ENCODE measurements at regions not wholly inside any gene's neighbourhood (a gene's known extent, or its start where the extent isn't known, plus 50 kb on each side); places are given as distances from the start of the nearest gene placed in this dataset.
"Not testable (repeated sequence)": the region's sequence is repeated elsewhere in the genome, so short reads cannot be mapped to it uniquely, and the experiment has no call there.

GRCh38 chr2:236915726-236916125 is 170.0 kb upstream of the COPS8 start:
- CTCF ChIA-PET = no interaction called here
- no peak for DNase-seq (ENCODE audit: extremely low spot score)
- TF ChIP-seq NFRKB (IDR thresholded peaks at IDR 0.05) (no peak), ZNF384 (IDR thresholded peaks at IDR 0.05) (no peak), FOXA1 (IDR thresholded peaks at IDR 0.05) (no peak)
- POLR2A ChIA-PET = no interaction called here

- CTCF ChIA-PET = no interaction called here
- POLR2A ChIA-PET = no interaction called here
- TF ChIP-seq SUZ12 (IDR thresholded peaks at IDR 0.05) (no peak), L3MBTL2 (conservative IDR thresholded peaks at IDR 0.05) (no peak), HDGF (IDR thresholded peaks at IDR 0.05; ENCODE audit: borderline replicate concordance) (no peak), PKNOX1 (IDR thresholded peaks at IDR 0.05) (no peak), CTBP1 (IDR thresholded peaks at IDR 0.05; ENCODE audit: borderline replicate concordance) (no peak), ARNT (IDR thresholded peaks at IDR 0.05) (no peak), FOXM1 (IDR thresholded peaks at IDR 0.05; ENCODE audit: borderline replicate concordance) (no peak), BHLHE40 (IDR thresholded peaks at IDR 0.05; ENCODE audit: borderline replicate concordance) (no peak), NFRKB (IDR thresholded peaks at IDR 0.05) (no peak), FOXK2 (IDR thresholded peaks at IDR 0.05) (no peak), ELF4 (IDR thresholded peaks at IDR 0.05) (no peak), SP1 (IDR thresholded peaks at IDR 0.05) (no peak), FOXA1 (IDR thresholded peaks at IDR 0.05) (no peak), ZNF384 (IDR thresholded peaks at IDR 0.05) (no peak), TARDBP (IDR thresholded peaks at IDR 0.05) (no peak), LEF1 (IDR thresholded peaks at IDR 0.05; ENCODE audit: borderline replicate concordance) (no peak)
- DNase-seq (ENCODE audit: extremely low spot score) = no peak
Measured at GRCh38 chr2:236916181-236916580, 169.5 kb upstream of the COPS8 start.

DNA sequence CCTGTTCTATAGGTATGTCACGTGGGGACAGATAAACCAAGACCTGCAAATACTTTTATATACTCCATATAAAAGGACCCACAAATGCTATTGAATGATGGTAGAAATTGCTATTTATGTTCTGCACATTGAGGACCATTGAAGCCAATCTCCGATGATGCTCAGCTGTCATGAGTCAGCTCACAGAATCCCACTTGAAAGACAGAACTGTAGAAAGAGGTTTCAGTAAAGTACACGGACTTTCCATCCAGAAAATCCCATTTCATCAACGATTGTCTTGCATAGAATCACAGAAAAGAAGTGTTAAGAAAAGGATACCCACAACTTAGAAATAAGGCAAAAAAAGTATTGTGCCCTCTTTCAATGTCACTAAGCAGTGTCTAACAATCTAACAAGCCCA is 169.0 kb upstream of the COPS8 start:
- DNase-seq (ENCODE audit: extremely low spot score) = no peak
- TF ChIP-seq FOXM1 (IDR thresholded peaks at IDR 0.05; ENCODE audit: borderline replicate concordance) = no peak
- no peak for TF ChIP-seq CTBP1 (IDR thresholded peaks at IDR 0.05; ENCODE audit: borderline replicate concordance)
- no peak for TF ChIP-seq NFRKB (IDR thresholded peaks at IDR 0.05)
- no peak for TF ChIP-seq LEF1 (IDR thresholded peaks at IDR 0.05; ENCODE audit: borderline replicate concordance)
- no peak for TF ChIP-seq TARDBP (IDR thresholded peaks at IDR 0.05)
- no peak for TF ChIP-seq BHLHE40 (IDR thresholded peaks at IDR 0.05; ENCODE audit: borderline replicate concordance)
- no peak for TF ChIP-seq SP1 (IDR thresholded peaks at IDR 0.05)
- TF ChIP-seq FOXA1 (IDR thresholded peaks at IDR 0.05) = no peak
- TF ChIP-seq ELF4 (IDR thresholded peaks at IDR 0.05) = no peak
- TF ChIP-seq L3MBTL2 (conservative IDR thresholded peaks at IDR 0.05) = no peak
- TF ChIP-seq SUZ12 (IDR thresholded peaks at IDR 0.05) = no peak
- no peak for TF ChIP-seq ZNF384 (IDR thresholded peaks at IDR 0.05)
- no peak for TF ChIP-seq PKNOX1 (IDR thresholded peaks at IDR 0.05)
- no peak for TF ChIP-seq FOXK2 (IDR thresholded peaks at IDR 0.05)
- no peak for TF ChIP-seq ARNT (IDR thresholded peaks at IDR 0.05)
- TF ChIP-seq HDGF (IDR thresholded peaks at IDR 0.05; ENCODE audit: borderline replicate concordance) = no peak
- POLR2A ChIA-PET = no interaction called here
- CTCF ChIA-PET = no interaction called here

- ChIA-PET CTCF (no interaction called here), POLR2A (no interaction called here)
- TF ChIP-seq HDGF (IDR thresholded peaks at IDR 0.05; ENCODE audit: borderline replicate concordance) = no peak
- no peak for TF ChIP-seq ELF4 (IDR thresholded peaks at IDR 0.05)
- DNase-seq (ENCODE audit: extremely low spot score) = no peak
Measured at GRCh38 chr2:236917164-236917563, 168.5 kb upstream of the COPS8 start.

- POLR2A ChIA-PET = no interaction called here
- CTCF ChIA-PET = no interaction called here
- DNase-seq (ENCODE audit: extremely low spot score) = no peak
- TF ChIP-seq SP1 (IDR thresholded peaks at IDR 0.05) (no peak), LEF1 (IDR thresholded peaks at IDR 0.05; ENCODE audit: borderline replicate concordance) (no peak), FOXK2 (IDR thresholded peaks at IDR 0.05) (no peak), BHLHE40 (IDR thresholded peaks at IDR 0.05; ENCODE audit: borderline replicate concordance) (no peak), L3MBTL2 (conservative IDR thresholded peaks at IDR 0.05) (no peak), PKNOX1 (IDR thresholded peaks at IDR 0.05) (no peak), TARDBP (IDR thresholded peaks at IDR 0.05) (no peak), NFRKB (IDR thresholded peaks at IDR 0.05) (no peak), FOXA1 (IDR thresholded peaks at IDR 0.05) (no peak), ZNF384 (IDR thresholded peaks at IDR 0.05) (no peak), FOXM1 (IDR thresholded peaks at IDR 0.05; ENCODE audit: borderline replicate concordance) (no peak), ARNT (IDR thresholded peaks at IDR 0.05) (no peak), CTBP1 (IDR thresholded peaks at IDR 0.05; ENCODE audit: borderline replicate concordance) (no peak), HDGF (IDR thresholded peaks at IDR 0.05; ENCODE audit: borderline replicate concordance) (no peak)
Measured at GRCh38 chr2:236918545-236918944, 167.1 kb upstream of the COPS8 start.

DNA sequence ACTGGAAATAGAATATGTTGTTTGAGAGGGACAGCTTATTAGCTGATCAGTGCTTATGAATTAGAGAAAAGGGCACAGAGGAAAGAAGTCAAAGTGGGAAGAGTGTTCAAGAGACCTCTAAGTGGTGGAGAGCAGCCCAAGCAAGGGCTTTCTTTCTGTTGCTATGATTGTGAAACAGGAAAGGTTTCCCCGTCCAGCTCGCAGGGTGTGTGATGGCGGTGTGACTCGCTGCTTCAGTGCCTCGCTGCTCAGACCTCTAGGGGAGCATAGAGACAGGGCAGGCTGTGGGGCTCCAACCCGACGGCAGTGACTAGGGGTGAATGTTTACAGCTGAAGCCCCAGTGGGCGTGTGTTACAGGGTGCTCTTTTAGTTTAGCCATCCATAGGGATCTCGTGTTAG is 166.5 kb upstream of the COPS8 start:
- CTCF ChIA-PET = no interaction called here
- no peak for TF ChIP-seq CTBP1 (IDR thresholded peaks at IDR 0.05; ENCODE audit: borderline replicate concordance)
- DNase-seq (ENCODE audit: extremely low spot score) = no peak
- POLR2A ChIA-PET = no interaction called here

DNA sequence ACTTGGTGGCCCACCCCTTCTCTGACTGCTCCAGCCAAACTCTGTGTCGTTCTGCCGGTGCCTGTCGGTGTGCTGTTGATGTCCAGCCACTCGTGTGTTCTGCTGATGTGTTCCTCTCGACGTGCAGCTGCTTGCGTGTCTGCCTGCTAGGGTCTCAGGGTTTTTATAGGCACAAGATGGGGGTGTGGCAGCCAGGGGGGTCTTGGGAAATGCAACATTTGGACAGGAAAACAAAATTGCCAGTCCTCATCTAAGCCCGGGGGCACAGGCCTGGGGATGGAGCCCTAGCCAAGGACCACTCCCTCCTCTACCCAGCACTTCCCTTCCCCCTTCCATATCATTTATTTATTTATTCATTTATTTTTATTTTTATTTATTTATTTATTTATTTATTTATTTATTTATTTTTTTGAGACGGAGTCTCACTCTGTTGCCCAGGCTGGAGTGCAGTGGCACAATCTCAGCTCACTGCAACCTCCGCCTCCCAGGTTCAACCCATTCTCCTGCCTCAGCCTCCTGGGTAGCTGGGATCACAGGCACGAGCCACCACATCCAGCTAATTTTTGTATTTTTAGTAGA is 165.8 kb upstream of the COPS8 start:
- POLR2A ChIA-PET; DNase-seq (ENCODE audit: extremely low spot score); CTCF ChIA-PET: not testable (repeated sequence)

Data from HEK293T (cell line).